ENCODE measurements at regions not wholly inside any gene's neighbourhood (a gene's known extent, or its start where the extent isn't known, plus 50 kb on each side); places are given as distances from the start of the nearest gene placed in this dataset.

DNA sequence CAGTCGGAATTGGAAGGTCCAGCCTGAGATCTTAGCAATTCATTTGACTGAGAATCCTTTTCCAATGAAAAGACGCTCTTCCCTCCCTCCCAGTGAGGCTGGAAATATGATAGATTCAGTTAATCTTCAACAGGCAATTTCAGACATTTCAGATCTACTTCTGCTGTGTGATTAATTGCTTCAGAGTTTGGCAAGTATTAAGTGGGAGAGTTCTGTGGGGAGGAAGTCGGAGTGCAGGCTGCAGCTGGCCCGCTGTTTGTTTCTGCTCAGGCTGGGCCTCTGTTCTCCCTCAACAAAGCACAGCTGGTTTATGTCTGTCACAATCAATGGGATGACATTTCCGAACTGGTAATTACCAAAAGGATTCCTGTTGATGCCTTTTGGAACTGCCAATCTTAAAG, 178.2 kb downstream of the NDFIP2 start:
- Mint-ChIP-seq H3K27ac (peak overlapping the region; percentile 80), H3K36me3 (no peaks in the 10 kb centered on the region)
- DNase-seq (ENCODE audit: low spot score in 2 of 2, unreplicated experiment in 2 of 2): no peak

DNA sequence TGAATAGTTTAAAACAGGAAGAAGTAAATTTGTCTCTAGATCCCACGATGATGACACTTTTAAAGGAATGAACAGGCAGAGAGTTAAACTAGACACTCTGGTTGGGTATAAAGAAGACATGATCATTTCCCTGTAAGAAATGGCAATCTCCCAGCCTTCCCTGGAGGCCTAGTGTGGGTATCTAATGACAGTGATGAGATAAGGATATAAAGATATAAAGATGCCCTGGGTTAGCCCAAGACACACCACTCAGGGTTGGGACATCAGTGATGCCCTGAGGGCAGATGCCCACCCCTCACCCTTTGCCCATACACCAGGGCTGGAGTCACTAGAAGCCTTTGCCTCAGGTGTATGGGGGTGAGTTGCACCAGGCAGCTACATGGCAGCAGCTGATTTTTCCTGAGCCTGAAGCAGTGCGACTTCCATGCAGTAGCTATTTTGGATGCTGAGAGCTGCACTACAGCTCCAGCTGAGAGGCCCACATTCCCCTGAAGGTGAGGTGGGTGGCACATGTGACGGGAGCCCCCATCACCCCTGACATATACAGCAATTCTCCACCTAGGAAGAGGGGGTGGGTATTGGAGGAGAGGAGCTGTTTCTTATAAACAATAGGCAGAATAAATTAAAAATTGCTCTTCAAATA, 177.5 kb downstream of the NDFIP2 start:
- Mint-ChIP-seq H3K4me1 (peaks cover 52% of the 10 kb centered on the region), H3K36me3 (no peaks in the 10 kb centered on the region), H3K27ac (peak overlapping the region; percentile 80), H3K9me3 (no peaks in the 10 kb centered on the region), H3K27me3 (ENCODE audit: low read depth) (no peaks in the 10 kb centered on the region), H3K4me3 (no peak overlapping the region)
- TF ChIP-seq, protein P1, sequence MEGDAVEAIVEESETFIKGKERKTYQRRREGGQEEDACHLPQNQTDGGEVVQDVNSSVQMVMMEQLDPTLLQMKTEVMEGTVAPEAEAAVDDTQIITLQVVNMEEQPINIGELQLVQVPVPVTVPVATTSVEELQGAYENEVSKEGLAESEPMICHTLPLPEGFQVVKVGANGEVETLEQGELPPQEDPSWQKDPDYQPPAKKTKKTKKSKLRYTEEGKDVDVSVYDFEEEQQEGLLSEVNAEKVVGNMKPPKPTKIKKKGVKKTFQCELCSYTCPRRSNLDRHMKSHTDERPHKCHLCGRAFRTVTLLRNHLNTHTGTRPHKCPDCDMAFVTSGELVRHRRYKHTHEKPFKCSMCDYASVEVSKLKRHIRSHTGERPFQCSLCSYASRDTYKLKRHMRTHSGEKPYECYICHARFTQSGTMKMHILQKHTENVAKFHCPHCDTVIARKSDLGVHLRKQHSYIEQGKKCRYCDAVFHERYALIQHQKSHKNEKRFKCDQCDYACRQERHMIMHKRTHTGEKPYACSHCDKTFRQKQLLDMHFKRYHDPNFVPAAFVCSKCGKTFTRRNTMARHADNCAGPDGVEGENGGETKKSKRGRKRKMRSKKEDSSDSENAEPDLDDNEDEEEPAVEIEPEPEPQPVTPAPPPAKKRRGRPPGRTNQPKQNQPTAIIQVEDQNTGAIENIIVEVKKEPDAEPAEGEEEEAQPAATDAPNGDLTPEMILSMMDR (IDR thresholded peaks at IDR 0.05; ENCODE audit: unreplicated experiment): no peak
- no peak for DNase-seq (ENCODE audit: low spot score in 2 of 2, unreplicated experiment in 2 of 2)

More for the DNA sequence above, 178.2 kb downstream of the NDFIP2 start:
- TF ChIP-seq, protein P1 (IDR thresholded peaks at IDR 0.05; ENCODE audit: unreplicated experiment): no peak
- Mint-ChIP-seq H3K9me3 (no peaks in the 10 kb centered on the region), H3K4me1 (peaks cover 52% of the 10 kb centered on the region), H3K4me3 (peak overlapping the region; percentile 1), H3K27me3 (ENCODE audit: low read depth) (no peaks in the 10 kb centered on the region)

DNA sequence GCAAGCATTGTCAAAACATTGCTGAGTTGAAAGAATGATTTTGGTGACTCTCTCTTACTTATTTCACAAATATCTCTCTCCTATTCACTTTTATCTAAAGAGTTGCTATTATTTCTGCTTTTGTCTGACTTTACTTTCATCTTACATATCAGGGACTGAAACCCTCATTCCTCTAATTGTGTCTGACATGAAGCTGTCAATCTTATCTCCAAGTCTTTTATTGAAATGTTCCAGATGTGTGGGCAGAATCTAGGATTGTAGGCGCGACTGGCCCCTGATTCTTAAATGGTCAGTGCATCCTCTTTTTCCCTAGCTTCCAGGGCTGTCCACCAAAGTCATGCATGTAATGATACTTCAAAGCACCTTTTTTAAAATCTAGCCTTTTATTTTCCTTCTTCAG, 174.6 kb downstream of the NDFIP2 start:
- Mint-ChIP-seq H3K27ac (peak overlapping the region; percentile 74), H3K4me3 (no peak overlapping the region), H3K36me3 (no peaks in the 10 kb centered on the region), H3K4me1 (peaks cover 35% of the 10 kb centered on the region), H3K9me3 (no peaks in the 10 kb centered on the region), H3K27me3 (ENCODE audit: low read depth) (no peaks in the 10 kb centered on the region)
- TF ChIP-seq, protein P1 (IDR thresholded peaks at IDR 0.05; ENCODE audit: unreplicated experiment): no peak
- no peak for DNase-seq (ENCODE audit: low spot score in 2 of 2, unreplicated experiment in 2 of 2)

DNA sequence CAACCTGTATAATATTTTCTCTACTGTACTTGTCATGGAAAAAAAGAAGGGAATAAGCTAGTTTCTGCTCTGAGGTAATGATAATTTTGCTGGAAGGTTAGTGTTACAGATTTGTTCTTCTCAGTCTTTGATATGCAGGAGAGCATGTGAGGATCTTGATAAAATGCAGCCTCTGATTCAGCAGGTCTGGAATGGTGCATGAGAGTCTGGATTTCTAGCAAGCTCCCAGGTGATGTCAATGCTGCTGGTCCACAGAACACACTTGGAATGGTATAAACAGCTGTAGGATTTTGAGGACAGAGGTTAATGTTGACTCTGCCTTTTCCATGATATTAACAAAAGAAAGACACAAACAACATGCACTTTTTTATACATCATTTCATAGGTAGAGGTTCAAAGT, 173.6 kb downstream of the NDFIP2 start:
- TF ChIP-seq, protein P1 (IDR thresholded peaks at IDR 0.05; ENCODE audit: unreplicated experiment): no peak
- Mint-ChIP-seq H3K27me3 (ENCODE audit: low read depth) (no peaks in the 10 kb centered on the region), H3K4me1 (peaks cover 31% of the 10 kb centered on the region), H3K4me3 (no peak overlapping the region), H3K27ac (peak overlapping the region; percentile 8), H3K9me3 (no peaks in the 10 kb centered on the region), H3K36me3 (no peaks in the 10 kb centered on the region)
- DNase-seq (ENCODE audit: low spot score in 2 of 2, unreplicated experiment in 2 of 2): no peak

DNA sequence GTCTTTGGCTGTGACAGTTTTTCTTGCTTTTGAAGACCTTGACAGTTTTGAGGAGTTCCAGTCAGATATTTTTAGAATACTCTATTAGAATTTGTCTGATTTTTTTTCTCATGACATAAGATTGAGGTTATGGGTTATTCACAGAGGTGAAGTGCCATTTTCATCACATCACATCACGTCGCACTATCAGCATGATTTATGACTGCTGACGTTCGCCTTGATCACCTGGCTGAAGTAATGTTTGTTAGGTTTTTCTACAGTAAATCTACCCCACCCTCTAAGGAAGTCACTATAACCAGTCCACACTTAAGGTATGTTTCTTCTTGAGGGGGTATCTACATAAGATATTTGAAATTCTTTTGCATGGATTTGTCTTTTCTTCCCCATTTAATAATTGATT, 169.7 kb downstream of the NDFIP2 start:
- Mint-ChIP-seq H3K4me1 (peaks cover 33% of the 10 kb centered on the region), H3K4me3 (no peak overlapping the region), H3K9me3 (no peaks in the 10 kb centered on the region), H3K27ac (no peak overlapping the region), H3K27me3 (ENCODE audit: low read depth) (no peaks in the 10 kb centered on the region), H3K36me3 (no peaks in the 10 kb centered on the region)
- no peak for DNase-seq (ENCODE audit: low spot score in 2 of 2, unreplicated experiment in 2 of 2)
- TF ChIP-seq, protein P1 (IDR thresholded peaks at IDR 0.05; ENCODE audit: unreplicated experiment): no peak

DNA sequence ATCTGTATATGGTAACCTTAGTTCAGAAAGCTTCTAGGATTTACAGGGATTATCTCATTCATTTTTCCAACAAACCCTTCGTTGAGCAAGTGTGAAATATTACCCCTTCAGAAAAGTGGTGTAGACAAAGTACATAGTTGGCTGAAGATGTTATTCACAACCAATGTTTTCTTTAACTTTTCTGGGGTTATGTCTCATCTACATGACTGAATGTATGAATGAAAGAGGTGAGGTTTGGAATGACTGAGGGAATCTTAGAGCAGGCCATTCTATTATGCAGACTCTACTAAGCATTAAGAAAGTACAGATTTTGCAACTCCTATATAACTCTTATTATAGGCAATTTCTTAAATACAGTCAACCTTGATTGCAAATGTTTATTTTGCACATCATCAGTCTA, 167.2 kb downstream of the NDFIP2 start:
- H3K9me3 Mint-ChIP-seq: no peaks in the 10 kb centered on the region
- no peak overlapping the region for H3K4me3 Mint-ChIP-seq
- no peak overlapping the region for H3K27ac Mint-ChIP-seq
- peaks cover 21% of the 10 kb centered on the region for H3K4me1 Mint-ChIP-seq
- TF ChIP-seq, protein P1 (IDR thresholded peaks at IDR 0.05; ENCODE audit: unreplicated experiment): no peak
- no peaks in the 10 kb centered on the region for H3K36me3 Mint-ChIP-seq
- no peak for DNase-seq (ENCODE audit: low spot score in 2 of 2, unreplicated experiment in 2 of 2)
- no peaks in the 10 kb centered on the region for H3K27me3 Mint-ChIP-seq (ENCODE audit: low read depth)
